ENCODE measurements at regions not wholly inside any gene's neighbourhood (a gene's known extent, or its start where the extent isn't known, plus 50 kb on each side); places are given as distances from the start of the nearest gene placed in this dataset.

- CTCF ChIA-PET = no interaction called here
- H3K27me3 ChIP-seq (ENCODE audit: control insufficient read depth in 2 of 2, insufficient read depth in 2 of 2, low read length in 2 of 2) = no peaks in the 10 kb centered on the region
- FAIRE-seq (no peak), DNase-seq (ENCODE audit: low read depth, low spot score) (no peak)
- BruUV-seq (replicated peaks) = no TSS peak
- no peak overlapping the region for H3K4me3 ChIP-seq (replicated peaks in 1 of 3; ENCODE audit: insufficient read depth in 1 of 3, low read depth in 1 of 3, low read length in 3 of 3)
- dilution Hi-C loops (cut with MboI; ENCODE audit: extremely low pct_ligation_motif_present, low sequenced_read_pairs) = no loop called here
- H3K36me3 ChIP-seq (ENCODE audit: control insufficient read depth in 2 of 2, extremely low read depth in 1 of 2, insufficient read depth in 2 of 2, low read length in 2 of 2) = no peaks in the 10 kb centered on the region
- intact Hi-C loops (cut with micrococcal nuclease) = no loop called here
- no peaks in the 10 kb centered on the region for H4K20me1 ChIP-seq (replicated peaks; ENCODE audit: control insufficient read depth, extremely low read depth, insufficient read depth, low read length)
- H2AFZ ChIP-seq (ENCODE audit: low read depth, low read length) = no peak overlapping the region
- no peak overlapping the region for H3K27ac ChIP-seq (ENCODE audit: insufficient read depth, low read depth, low read length)
- no peaks in the 10 kb centered on the region for H3K4me1 ChIP-seq (ENCODE audit: control insufficient read depth, extremely low read depth, insufficient read depth, low read length)
- no peaks in the 10 kb centered on the region for H3K9me3 ChIP-seq (replicated peaks; ENCODE audit: control insufficient read depth, insufficient read depth, low read length)
- H3K9ac ChIP-seq (replicated peaks; ENCODE audit: extremely low read depth, insufficient read depth, low read length) = no peak overlapping the region
- POLR2A ChIA-PET = no interaction called here
- TF ChIP-seq MYC (IDR thresholded peaks at IDR 0.05; ENCODE audit: low read depth, low read length) = no peak
- H3K9me1 ChIP-seq (replicated peaks; ENCODE audit: control insufficient read depth, extremely low read depth, insufficient read depth, low read length) = no peaks in the 10 kb centered on the region
- no peaks in the 10 kb centered on the region for H3K79me2 ChIP-seq (ENCODE audit: control insufficient read depth, insufficient read depth, low read length)
- no peak overlapping the region for H3K4me2 ChIP-seq (ENCODE audit: insufficient read depth, low read length)
Observed at GRCh38 chr5:103923616-103924168, 361.1 kb upstream of the NUDT12 start.

GRCh38 chr5:103919506-103919905 is 356.9 kb upstream of the NUDT12 start:
- H3K9me3 ChIP-seq (replicated peaks; ENCODE audit: control insufficient read depth, insufficient read depth, low read length) = no peaks in the 10 kb centered on the region
- TF ChIP-seq MYC (IDR thresholded peaks at IDR 0.05; ENCODE audit: low read depth, low read length) (no peak), FOS (IDR thresholded peaks at IDR 0.05; ENCODE audit: borderline replicate concordance, insufficient read depth, low read length) (no peak), CTCF (IDR thresholded peaks at IDR 0.05; ENCODE audit: extremely low read depth in 1 of 2, insufficient read depth in 1 of 2, low read depth in 1 of 2, low read length in 2 of 2) (no peak), POLR2A (IDR thresholded peaks at IDR 0.05; ENCODE audit: low read depth, low read length) (no peak), POLR2AphosphoS5 (IDR thresholded peaks at IDR 0.05; ENCODE audit: insufficient read depth, low read depth, low read length) (no peak), GATA2 (IDR thresholded peaks at IDR 0.05; ENCODE audit: insufficient read depth, insufficient read length, low read depth, low read length) (no peak), MAX (IDR thresholded peaks at IDR 0.05; ENCODE audit: insufficient read depth, insufficient read length) (no peak), EZH2 (IDR thresholded peaks at IDR 0.05; ENCODE audit: borderline replicate concordance, low read depth, low read length, severe bottlenecking) (no peak), JUN (IDR thresholded peaks at IDR 0.05; ENCODE audit: borderline replicate concordance, insufficient read depth, insufficient read length, low read depth) (no peak)
- intact Hi-C loops (cut with micrococcal nuclease) = no loop called here
- no TSS peak for BruUV-seq (replicated peaks)
- no peaks in the 10 kb centered on the region for H3K36me3 ChIP-seq (ENCODE audit: control insufficient read depth in 2 of 2, extremely low read depth in 1 of 2, insufficient read depth in 2 of 2, low read length in 2 of 2)
- H3K9ac ChIP-seq (replicated peaks; ENCODE audit: extremely low read depth, insufficient read depth, low read length) = no peak overlapping the region
- DNase-seq (ENCODE audit: low read depth, low spot score) (no peak), FAIRE-seq (no peak)
- H3K9me1 ChIP-seq (replicated peaks; ENCODE audit: control insufficient read depth, extremely low read depth, insufficient read depth, low read length) = peaks cover 2% of the 10 kb centered on the region
- H3K27ac ChIP-seq (ENCODE audit: insufficient read depth, low read depth, low read length) = no peak overlapping the region
- no peaks in the 10 kb centered on the region for H4K20me1 ChIP-seq (replicated peaks; ENCODE audit: control insufficient read depth, extremely low read depth, insufficient read depth, low read length)
- CTCF ChIA-PET = no interaction called here
- no peaks in the 10 kb centered on the region for H3K4me1 ChIP-seq (ENCODE audit: control insufficient read depth, extremely low read depth, insufficient read depth, low read length)
- H3K4me3 ChIP-seq (replicated peaks in 1 of 3; ENCODE audit: insufficient read depth in 1 of 3, low read depth in 1 of 3, low read length in 3 of 3) = no peak overlapping the region
- H3K79me2 ChIP-seq (ENCODE audit: control insufficient read depth, insufficient read depth, low read length) = no peaks in the 10 kb centered on the region
- H3K4me2 ChIP-seq (ENCODE audit: insufficient read depth, low read length) = no peak overlapping the region
- POLR2A ChIA-PET = interaction anchor here (0.7 kb wide), 1 partner anchor 19 kb away, joined by 6 read pairs; no protein-coding TSS in a partner anchor
- dilution Hi-C loops (cut with MboI; ENCODE audit: extremely low pct_ligation_motif_present, low sequenced_read_pairs) = no loop called here
- H2AFZ ChIP-seq (ENCODE audit: low read depth, low read length) = no peak overlapping the region
- H3K27me3 ChIP-seq (ENCODE audit: control insufficient read depth in 2 of 2, insufficient read depth in 2 of 2, low read length in 2 of 2) = no peaks in the 10 kb centered on the region

Measured in endothelial cell of umbilical vein (primary cell).